ENCODE measurements at regions not wholly inside any gene's neighbourhood (a gene's known extent, or its start where the extent isn't known, plus 50 kb on each side); places are given as distances from the start of the nearest gene placed in this dataset.

GRCh38 chr10:20958764-20959163, 61.7 kb upstream of the NEBL start:
- Mint-ChIP-seq H3K9me3 (ENCODE audit: unreplicated experiment) (peaks cover 2% of the 10 kb centered on the region), H3K36me3 (ENCODE audit: unreplicated experiment) (no peaks in the 10 kb centered on the region), H3K27ac (ENCODE audit: unreplicated experiment) (no peak overlapping the region), H3K4me3 (ENCODE audit: unreplicated experiment) (no peak overlapping the region), H3K4me1 (ENCODE audit: low read depth, unreplicated experiment) (peaks cover 21% of the 10 kb centered on the region), H3K27me3 (ENCODE audit: unreplicated experiment) (no peaks in the 10 kb centered on the region)
- DNase-seq: no peak
- no peak for TF ChIP-seq CTCF (IDR thresholded peaks at IDR 0.05; ENCODE audit: partially characterized antibody, unreplicated experiment)

DNA sequence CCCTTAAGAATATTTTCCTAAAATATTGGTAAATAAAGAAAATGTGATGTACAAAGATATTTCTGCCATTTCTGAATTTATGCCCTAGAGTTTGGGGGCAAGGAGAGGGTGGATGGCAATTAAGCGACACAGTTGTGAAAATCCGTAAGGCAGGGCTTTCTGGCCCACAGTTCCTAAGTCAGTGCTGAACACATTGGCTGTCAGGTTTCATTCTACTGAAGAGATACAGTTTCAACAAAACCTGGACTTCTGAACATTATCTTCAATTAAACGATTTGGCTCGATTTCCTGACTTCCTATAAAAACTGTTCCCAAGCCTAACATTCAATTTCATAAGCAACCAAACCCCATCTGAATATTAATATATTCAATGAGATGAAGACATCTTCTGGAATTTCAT, 61.1 kb upstream of the NEBL start:
- no peak overlapping the region for H3K4me3 Mint-ChIP-seq (ENCODE audit: unreplicated experiment)
- no peaks in the 10 kb centered on the region for H3K36me3 Mint-ChIP-seq (ENCODE audit: unreplicated experiment)
- peaks cover 2% of the 10 kb centered on the region for H3K9me3 Mint-ChIP-seq (ENCODE audit: unreplicated experiment)

GRCh38 chr10:20957744-20958143, 60.6 kb upstream of the NEBL start:
- H3K27ac Mint-ChIP-seq (ENCODE audit: unreplicated experiment): no peak overlapping the region
- no peaks in the 10 kb centered on the region for H3K36me3 Mint-ChIP-seq (ENCODE audit: unreplicated experiment)
- TF ChIP-seq CTCF (IDR thresholded peaks at IDR 0.05; ENCODE audit: partially characterized antibody, unreplicated experiment): no peak
- no peak for DNase-seq
- H3K4me3 Mint-ChIP-seq (ENCODE audit: unreplicated experiment): no peak overlapping the region
- no peaks in the 10 kb centered on the region for H3K27me3 Mint-ChIP-seq (ENCODE audit: unreplicated experiment)
- peaks cover 21% of the 10 kb centered on the region for H3K4me1 Mint-ChIP-seq (ENCODE audit: low read depth, unreplicated experiment)
- H3K9me3 Mint-ChIP-seq (ENCODE audit: unreplicated experiment): peaks cover 2% of the 10 kb centered on the region

More for the DNA sequence above, 61.1 kb upstream of the NEBL start:
- TF ChIP-seq CTCF (IDR thresholded peaks at IDR 0.05; ENCODE audit: partially characterized antibody, unreplicated experiment): no peak
- peaks cover 21% of the 10 kb centered on the region for H3K4me1 Mint-ChIP-seq (ENCODE audit: low read depth, unreplicated experiment)
- DNase-seq: no peak
- no peaks in the 10 kb centered on the region for H3K27me3 Mint-ChIP-seq (ENCODE audit: unreplicated experiment)
- H3K27ac Mint-ChIP-seq (ENCODE audit: unreplicated experiment): no peak overlapping the region

DNA sequence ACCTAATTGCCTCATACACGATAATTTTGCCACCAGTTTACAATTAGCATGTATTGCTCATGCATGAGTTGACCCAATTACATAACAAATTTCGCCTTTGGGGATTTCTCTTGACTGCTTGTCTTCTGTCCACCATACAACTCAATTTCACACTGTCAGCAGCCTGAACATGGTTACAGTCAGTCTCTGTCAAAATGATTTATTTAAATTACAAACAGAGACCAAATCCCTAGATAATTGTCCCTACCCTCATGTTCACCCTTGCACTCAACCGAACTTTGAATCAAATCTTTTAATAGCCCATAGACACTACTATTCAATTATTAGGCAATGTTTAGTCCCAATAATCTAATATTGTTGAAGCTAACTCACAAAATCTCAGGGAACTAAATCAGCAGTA, 59.7 kb upstream of the NEBL start:
- Mint-ChIP-seq H3K27me3 (ENCODE audit: unreplicated experiment) (no peaks in the 10 kb centered on the region), H3K36me3 (ENCODE audit: unreplicated experiment) (no peaks in the 10 kb centered on the region), H3K27ac (ENCODE audit: unreplicated experiment) (no peak overlapping the region), H3K4me1 (ENCODE audit: low read depth, unreplicated experiment) (peaks cover 21% of the 10 kb centered on the region), H3K9me3 (ENCODE audit: unreplicated experiment) (peaks cover 2% of the 10 kb centered on the region), H3K4me3 (ENCODE audit: unreplicated experiment) (no peak overlapping the region)
- no peak for DNase-seq
- no peak for TF ChIP-seq CTCF (IDR thresholded peaks at IDR 0.05; ENCODE audit: partially characterized antibody, unreplicated experiment)

DNA sequence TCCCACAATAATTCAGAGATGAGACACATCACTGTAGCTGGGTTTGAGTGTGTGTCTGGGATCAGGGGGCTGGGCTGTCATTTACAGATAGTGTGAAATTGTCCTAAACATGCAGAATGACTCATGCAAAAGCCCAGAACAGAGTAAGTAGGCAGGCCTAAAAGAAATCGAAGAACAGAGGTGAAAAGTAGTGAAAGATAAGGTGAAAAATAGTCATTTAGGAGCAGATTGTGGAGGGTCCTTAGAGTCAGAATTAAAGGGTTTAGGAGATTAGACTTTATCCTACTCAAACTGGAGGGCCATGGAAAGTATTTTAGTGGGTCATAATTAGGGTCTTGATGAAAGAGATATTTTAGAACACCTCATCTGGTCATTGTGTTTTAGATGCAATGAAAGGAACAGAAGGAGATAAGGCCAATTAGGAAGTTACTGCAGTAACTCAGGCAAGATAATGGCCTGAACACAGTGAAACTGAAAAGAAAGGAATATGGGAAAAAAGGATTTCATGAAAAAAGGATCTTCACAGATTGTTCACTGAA, 58.3 kb upstream of the NEBL start:
- no peak for DNase-seq
- Mint-ChIP-seq H3K9me3 (ENCODE audit: unreplicated experiment) (peaks cover 2% of the 10 kb centered on the region), H3K27me3 (ENCODE audit: unreplicated experiment) (no peaks in the 10 kb centered on the region), H3K4me1 (ENCODE audit: low read depth, unreplicated experiment) (peaks cover 21% of the 10 kb centered on the region), H3K4me3 (ENCODE audit: unreplicated experiment) (no peak overlapping the region), H3K36me3 (ENCODE audit: unreplicated experiment) (no peaks in the 10 kb centered on the region), H3K27ac (ENCODE audit: unreplicated experiment) (peak overlapping the region; percentile 12)
- no peak for TF ChIP-seq CTCF (IDR thresholded peaks at IDR 0.05; ENCODE audit: partially characterized antibody, unreplicated experiment)
